MV-4-11 (cell line): ENCODE measurements at regions not wholly inside any gene's neighbourhood (a gene's known extent, or its start where the extent isn't known, plus 50 kb on each side); places are given as distances from the start of the nearest gene placed in this dataset.
"Not testable (repeated sequence)": the region's sequence is repeated elsewhere in the genome, so short reads cannot be mapped to it uniquely, and the experiment has no call there.

Source experiments
- DNase-seq: peaks from one replicate; lab custom pipeline; 2025; lab: John Stamatoyannopoulos, UW

DNA sequence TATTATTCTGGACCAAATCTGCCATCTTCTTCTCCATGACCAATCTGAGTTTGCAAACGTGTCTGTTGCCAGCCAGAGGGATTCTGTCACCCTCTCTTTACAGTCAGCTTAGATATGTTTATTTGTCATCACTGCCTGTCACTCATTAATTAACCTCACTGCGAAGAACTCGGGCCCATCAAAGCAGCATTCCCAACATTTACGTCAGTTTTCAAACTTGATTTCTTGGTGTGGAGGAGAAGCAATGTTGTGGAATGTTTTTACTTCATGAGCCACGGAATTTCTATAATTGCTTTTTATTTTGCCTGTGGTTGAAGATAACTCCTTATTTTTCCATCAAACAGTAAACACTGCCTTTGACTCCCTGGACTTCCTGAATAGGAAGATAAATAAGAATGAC lies 91.8 kb upstream of the CNKSR3 start:
- no peak for DNase-seq

DNA sequence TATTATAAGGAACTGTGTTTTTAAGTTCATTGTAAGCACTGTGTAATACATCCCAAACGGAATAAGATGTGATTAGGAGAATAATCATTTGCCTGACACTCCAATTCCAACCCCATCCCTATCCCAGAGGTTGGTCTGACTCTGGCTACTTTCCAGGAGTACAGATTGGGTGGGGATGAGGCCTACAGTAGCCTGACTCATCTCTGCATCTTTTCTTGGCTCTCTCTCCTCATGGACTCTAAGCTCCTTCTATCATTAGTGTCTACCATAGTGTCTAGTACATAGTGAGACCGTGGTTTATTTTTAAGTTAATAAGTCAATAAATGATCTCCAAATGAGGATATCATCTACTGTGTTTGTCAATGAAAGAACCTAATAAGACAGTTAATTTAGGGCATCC lies 92.2 kb upstream of the CNKSR3 start:
- no peak for DNase-seq

DNA sequence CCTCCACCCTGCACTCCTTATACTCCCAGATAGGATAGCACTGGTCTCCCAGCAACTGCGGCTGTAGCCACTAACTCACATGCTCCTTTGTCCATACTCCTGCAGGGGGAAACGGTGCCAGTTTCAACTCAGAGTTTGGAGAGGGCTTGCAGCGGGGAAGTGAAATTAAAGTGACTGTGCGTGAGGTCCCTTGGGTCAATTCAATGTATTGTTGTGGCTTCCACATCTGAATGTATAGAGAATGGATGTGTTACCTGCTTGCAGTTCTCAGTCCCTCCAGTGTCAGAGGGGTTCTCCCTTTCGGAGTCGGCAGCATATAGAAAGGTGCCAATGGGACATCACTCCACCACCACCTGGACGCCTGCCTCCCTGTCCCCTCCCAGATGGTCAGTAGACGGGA lies 93.6 kb upstream of the CNKSR3 start:
- peak; percentile 75 for DNase-seq

DNA sequence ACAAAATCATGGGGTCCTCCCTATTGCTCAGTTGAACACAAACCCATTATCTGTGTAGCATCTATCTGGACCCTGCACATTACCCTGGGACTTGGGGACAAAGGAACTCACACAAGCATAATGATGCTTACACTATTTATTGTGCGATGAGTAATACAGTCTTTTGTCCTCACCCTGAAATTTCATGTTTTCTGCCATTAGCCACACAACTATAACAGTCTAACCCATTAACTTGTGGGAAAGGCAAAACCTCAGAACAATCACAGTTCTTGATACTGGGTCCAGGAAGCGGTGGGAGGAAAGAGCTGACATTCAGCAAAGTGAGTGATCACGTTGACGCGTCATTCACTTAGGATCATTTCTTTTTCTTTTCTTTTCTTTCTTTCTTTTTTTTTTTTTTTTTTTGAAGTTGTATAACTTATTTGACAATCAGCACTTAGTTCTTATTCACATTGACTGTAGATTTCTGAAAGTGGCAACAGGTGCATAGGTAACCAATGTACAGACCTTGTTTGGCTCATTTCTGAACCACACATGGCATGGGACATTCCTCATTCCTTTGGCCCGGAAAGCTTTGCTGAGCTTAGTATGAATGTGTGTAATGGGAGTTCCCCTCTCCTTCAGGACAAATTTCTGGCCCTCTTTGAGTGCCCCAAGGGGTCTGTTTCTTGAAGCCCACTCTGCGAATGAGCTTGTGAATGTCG lies 94.8 kb upstream of the CNKSR3 start:
- no peak for DNase-seq

DNA sequence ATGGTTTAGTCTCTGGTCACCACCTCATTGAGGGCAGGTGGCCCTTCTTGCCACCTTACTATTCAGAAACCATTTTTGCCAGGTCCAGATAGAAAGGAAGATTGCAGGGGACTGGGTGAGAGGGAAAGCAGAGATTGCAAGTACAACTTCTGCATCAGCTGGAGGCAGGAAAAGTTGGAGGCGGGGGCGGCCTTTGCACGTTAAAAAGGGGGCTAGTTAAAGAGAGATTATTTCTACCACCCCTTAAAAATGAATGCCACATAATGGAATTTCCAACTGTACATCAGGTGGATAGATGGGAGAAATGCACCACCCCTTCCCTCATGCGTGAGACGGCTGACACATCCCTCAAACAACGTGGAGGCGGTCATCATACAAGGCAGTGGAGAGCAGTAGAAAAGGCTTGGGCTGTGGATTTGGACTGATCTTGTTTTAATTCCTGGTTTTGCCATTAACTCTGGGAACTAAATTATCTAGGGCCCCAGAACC lies 95.4 kb upstream of the CNKSR3 start:
- DNase-seq: no peak

DNA sequence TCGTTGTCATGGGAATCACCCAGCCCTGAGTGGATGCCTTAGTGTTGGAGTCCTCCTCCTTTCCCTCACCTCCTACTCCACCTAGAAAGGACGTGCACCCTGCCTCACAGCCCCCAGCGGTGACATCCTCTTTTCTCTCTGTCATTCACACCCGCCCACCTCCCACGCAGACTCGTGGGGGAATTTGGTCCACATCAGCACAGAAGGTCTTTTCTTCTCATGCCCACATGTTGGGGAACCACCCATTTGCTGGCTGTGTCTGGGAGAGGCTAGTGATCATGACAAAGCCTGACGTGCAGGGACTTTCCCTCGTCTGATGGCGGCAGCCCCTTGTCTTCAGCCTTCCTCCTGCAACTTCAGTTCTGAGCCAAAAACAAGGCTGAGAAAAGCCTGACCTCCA lies 96.0 kb upstream of the CNKSR3 start:
- no peak for DNase-seq

DNA sequence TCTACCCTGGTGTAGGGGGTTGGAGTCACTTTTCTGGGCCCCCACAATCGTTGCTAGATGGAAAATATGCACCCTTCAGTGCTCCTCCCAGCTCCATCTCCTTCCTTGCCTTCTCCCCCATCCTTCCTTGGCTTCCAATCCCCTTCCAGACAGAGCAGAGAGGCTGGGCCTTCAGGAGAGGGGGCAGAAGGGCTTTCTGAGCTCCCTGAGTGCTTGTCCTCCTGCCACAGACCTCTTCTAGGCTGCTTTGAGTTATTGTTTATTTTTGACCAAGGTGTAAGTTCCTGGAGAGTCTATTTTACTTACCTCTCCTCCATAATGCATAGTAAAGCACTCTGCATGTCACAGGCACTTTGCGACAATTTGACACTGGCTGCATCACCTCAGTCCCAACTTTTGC lies 96.4 kb upstream of the CNKSR3 start:
- DNase-seq: no peak

DNA sequence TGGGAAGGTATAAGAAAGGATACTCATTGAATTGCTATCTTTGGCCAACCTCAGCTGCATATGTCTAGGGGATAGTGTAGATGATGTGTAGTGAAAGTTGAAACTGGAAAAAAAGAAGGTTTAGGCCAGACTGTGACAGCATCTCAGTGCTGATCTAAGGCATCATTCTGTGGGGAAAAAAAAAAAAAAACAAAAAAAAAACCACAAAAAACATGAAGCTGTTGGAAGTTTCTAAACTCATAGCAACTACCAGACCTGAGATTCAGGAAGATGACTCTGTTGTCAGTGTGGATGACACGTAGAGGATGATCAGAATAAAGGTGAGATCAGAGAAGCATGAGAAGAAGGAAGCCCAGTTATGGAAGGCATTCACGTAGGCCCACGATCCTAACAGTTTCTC lies 100.8 kb upstream of the CNKSR3 start:
- no peak for DNase-seq

DNA sequence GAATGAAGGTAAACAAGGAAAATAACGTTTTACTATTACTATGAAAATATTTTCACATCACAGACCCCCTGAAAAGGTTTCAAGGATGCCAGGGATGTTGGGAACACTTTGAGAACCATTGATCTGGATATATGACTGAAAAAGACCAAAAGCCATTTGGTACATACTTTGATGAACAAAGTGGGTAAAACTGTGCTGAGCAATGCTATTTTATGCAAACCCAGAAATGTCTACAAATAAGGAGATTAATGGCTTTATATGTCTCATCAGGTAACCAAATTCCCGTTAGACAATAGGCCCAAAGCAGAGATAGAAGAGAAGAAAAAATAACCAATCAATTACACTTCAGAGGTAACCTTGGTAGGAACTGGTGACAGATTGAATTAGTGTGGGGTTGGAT lies 101.4 kb upstream of the CNKSR3 start:
- DNase-seq: no peak

DNA sequence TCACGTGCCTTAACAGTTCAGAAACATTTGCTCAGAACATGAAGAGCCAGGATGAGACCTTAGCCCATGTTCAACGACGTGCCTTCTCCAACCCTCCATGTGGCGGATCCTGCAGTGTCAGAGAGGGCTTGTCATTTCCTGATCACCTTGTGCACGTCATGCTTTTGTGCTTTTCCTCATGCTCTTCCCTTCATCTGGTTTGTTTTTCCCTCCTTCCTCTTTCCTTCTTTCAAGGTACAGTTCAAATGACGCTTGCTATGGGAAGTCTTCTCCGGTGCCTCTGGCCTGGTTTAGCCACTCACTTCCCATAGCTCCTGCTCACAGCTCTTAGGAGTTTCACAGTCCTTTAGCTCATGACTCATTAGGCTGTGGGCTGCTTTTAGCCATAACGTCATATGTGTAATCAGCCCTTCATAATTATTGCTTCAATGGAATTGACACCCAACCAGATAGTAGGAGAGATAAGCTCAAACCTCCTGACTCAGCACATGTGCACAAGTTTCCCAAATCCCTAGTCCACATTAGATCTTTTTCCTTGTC lies 102.7 kb upstream of the CNKSR3 start:
- peak; percentile 79 for DNase-seq

DNA sequence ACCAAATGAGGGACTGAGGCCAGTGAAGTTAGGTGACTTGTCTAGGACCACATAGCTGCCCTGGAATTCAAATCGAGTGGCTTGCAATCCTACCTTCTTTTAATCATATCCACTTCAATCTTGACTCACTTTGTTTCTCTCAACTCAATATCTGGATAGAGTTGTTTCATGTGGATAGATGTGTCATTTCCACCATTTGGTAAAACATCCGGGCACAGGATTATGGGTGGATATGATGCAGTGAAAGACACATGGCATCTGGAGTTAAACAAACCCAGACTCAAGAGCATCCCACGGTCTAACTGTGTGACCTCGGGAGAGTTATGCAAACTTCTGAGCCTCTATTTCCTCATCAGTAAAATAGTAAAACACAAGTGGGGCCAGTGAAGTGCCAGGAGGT lies 103.6 kb upstream of the CNKSR3 start:
- DNase-seq: peak; percentile 37

DNA sequence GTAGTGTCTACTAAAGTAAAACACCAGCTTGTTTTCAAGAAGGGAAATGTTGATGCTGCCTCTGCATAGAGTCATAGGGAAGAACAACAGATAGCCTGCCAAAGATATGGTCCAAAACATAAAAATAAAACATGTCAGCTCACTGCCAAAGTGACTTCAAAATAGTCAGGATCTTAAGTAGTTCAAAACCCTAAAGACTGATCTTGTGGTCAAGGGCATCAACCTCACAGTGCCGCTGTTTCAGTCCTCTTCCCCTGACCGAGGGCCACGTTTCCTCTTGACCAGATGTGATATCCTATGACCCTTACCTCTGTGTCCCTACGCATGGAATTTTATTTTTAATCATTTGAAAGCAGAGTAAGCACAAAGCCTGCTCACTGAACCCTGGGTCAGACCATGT lies 104.2 kb upstream of the CNKSR3 start:
- DNase-seq: peak; percentile 24

DNA sequence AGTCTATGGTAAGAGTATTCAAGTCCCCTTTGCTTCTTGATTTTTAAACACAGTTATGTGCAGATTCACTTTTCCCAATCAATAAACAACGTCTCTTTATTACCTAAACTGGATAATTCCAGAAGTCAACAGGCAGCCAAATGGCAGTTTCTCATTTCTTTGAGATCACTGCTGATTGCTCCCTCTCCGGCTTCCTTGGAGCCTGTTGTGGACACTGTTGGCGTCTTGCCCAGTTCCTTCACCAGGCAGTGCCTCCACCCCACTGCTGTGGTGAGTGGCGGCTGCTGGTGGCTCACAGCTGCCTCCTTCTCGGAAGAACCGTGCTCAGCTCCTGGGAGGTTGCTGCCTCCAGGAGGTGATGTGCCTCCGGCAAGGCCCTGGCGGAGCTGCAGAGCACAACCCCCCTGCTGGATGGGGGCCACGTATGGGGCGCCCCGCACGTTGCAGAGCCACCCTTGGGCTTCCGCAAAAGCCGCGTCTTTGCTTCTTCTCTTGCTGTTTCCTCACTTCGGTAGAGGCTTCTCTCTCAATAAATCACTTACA lies 105.1 kb upstream of the CNKSR3 start:
- no peak for DNase-seq

DNA sequence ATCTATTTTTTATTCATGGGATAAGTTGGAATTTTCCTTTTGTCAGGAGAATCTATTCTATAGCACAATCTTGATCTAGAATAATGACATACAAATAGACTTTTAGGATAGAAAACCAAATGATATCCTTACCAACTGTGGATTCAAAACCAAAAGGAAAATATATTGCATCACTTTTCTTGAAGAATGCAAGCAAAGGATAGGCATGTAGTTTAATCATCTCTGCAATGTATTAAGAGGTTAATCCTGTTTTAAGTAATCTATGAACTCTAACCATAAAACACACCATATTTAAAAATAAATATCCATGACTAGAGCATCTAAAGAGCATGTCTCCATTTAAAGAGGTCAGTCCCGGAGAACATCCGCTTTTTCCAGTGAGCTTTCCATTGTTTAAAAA lies 106.7 kb upstream of the CNKSR3 start:
- DNase-seq: no peak

DNA sequence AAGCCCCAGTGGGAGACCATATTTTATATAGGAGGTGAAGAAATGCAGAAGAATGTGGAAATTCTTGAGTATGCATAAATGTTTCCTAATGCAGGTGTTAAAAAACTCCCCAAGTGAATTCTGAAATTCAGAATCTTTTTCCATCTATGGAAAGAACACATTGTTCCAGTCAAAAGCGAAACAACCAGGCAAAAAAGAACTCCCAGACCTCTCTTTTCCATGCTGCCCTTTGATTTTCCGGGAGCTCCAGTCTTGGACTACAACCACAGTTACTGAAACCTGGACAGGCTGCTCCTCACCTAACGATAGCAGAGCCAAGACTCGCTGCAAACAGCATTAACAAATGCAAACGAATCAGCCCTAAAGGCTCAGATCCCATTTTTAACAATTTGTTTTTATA lies 108.7 kb upstream of the CNKSR3 start:
- no peak for DNase-seq

DNA sequence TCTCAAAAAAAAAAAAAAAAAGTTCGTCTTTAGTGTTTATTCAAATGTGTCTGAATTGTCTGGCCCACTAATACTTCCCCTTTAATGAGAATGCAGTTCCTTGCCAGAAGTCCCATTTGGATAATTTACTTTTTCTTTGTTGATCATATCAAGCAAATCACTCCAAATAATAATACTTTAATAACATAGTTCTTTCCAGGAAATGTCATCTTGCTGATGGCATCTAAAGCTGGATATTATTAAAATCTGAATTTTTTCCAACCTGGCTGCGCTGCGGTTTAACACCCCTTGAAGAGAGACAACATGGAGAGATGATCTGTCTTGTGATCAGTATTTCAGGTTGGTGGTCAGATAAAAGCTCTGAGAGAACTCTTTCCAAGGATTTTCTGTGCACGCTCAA lies 111.2 kb upstream of the CNKSR3 start:
- DNase-seq: no peak

DNA sequence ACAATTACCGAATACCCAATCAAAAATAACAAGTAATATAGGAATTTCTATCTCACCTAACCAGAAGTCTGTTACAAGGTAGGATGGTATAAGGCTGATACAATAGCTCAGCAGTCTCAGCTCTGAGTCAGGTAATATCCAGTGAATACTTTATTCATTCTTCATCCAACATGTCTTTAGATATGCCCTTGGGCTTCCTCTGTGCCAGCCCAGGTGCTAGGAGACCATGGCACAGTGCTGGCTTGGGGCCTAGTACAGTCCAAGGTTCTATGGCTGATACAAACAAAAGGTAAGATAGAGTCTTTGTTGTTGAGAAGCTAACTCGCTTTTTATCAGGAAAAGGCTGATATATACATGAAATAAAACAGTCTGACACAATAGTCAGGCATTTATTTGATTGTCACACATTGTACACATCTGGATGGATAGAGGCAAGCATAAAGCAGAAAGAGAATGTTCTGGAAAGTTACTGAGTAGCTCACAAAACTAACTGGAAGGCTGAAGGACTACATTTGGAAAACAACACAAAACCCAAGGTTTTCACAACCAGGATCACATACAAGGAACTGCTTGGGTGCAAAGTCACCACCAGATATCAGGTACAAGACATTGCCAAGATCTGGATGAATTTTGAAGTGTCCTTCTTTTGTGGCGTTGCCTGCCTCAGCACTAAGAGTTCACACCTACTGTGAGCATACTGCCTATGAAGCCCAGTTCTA lies 110.4 kb upstream of the SCAF8 start:
- no peak for DNase-seq

DNA sequence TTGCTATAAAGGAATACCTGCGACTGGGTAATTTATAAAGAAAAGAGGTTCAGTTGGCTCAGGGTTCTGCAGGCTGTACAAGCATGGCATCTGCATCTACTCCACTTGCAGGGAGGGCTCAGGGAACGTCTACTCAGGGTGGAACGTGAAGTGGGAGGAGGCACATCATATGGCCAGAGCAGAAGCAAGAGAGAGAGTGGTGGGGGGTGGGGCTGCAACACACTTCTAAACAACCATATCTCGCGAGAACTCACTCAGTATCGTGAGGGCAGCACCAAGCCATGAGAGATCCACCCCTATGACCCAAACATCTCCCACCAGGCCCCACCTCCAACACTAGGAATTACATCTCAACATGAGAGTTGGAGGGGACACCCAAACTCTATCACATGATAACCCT lies 109.8 kb upstream of the SCAF8 start:
- no peak for DNase-seq

DNA sequence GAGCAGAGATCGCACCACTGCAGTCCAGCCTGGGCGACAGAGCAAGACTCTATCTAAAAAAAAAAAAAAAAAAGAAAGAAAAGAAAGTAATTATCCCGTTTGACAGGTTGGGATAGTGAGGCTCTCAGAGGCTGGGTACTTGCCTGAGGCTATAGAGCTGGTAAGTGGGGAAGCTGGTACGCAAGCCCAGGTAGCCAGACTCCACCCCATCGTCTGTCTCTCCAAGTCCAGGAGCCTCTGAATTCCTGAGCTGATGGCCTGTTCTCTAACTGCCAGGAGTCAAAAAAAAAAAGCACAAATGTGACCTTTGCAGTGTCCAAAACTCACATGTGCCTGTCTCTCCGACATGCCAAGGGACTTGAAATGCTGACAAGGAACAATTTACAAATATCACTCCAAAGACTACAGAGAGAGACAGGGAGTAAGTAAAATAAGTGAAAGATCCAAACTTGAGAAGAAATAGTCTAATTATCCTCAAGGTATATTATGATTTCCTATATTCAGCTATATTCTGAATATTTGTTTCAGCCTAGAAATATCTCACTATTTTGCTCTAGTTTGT lies 109.1 kb upstream of the SCAF8 start:
- no peak for DNase-seq

DNA sequence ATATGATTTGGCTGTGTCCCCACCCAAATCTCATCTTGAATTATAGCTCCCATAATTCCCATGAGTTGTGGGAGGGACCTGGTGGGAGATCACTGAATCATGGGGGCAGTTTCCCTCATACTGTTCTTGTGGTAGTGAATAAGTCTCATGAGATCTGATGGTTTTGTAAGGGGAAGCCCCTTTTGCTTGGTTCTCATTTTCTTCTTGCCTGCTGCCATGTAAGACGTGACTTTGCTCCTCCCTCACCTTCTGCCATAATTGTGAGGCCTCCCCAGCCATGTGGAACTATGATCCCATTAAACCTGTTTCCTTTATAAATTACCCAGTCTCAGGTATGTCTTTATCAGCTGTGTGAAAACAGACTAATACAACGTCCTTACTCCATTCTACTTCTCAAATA lies 108.5 kb upstream of the SCAF8 start:
- not testable (repeated sequence) for DNase-seq

DNA sequence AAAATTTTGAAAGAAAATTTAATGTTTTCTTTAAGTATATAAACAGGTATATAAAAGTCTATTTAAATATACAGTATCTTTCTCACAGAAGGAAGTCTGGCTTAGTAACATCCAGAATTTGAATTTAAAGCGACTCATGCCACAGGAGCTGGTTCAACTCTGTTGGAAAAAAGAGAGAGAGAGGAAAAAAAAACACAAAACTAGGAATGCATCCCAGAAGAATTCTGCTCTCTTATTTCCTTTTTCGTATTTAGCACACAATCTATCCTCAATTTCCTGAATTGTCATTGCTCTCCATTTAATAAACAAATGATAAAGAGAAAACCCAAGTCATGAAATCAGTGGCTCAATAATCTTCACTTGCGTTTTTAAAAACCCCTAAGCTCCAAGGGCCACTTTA lies 107.5 kb upstream of the SCAF8 start:
- DNase-seq: no peak

DNA sequence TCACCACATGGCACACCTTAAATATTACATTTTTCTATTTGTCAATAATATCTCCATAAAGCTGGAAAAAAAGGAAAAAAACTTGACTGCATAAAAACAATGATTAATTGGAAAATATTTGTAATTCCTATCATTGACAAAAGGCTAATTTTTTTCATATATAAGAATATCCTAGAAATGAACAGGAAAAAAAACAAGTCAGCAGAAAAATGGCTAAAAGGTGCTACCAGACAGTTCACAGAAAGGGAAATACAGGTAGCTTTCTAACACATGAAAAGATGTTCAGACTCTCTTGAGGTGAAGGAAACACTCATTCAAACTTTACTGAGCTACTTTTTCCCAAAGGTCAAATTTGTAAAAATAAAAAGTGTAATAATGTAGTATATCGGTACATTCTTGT lies 104.1 kb upstream of the SCAF8 start:
- no peak for DNase-seq

DNA sequence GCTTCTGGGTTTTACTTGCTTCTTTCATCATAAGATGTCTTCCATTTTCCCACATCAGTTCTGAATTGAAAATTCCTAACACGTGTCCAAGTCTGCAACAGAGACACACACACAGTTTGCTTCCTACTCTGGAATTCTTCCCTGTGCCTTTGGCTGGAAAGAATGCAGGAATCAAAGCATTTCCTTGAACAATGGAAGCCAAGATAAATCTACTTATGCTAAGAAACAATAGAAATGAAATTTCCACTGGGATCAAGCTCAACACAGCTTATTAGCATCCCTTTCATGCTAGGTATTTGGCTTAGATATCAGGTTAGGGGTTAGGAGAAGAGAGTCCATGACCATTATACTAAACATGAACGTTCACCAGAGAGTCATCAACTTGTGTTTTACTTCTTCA lies 101.1 kb upstream of the SCAF8 start:
- no peak for DNase-seq
